OCI-LY1 (cell line): ENCODE measurements at regions not wholly inside any gene's neighbourhood (a gene's known extent, or its start where the extent isn't known, plus 50 kb on each side); places are given as distances from the start of the nearest gene placed in this dataset.
"Not testable (repeated sequence)": the region's sequence is repeated elsewhere in the genome, so short reads cannot be mapped to it uniquely, and the experiment has no call there.

Source experiments
- H2AFZ ChIP-seq: fragments of 200-600 bp; sonication (generic), shearing (Covaris generic); 2 replicates; pipeline ENCODE4 v1.6.0; 2014; ENCODE audit warnings: antibody characterized with exemption, mild to moderate bottlenecking, low read length
- H3F3A ChIP-seq: fragments of 200-600 bp; sonication (generic), shearing (Covaris generic); 2 replicates; pipeline ENCODE4 v1.6.0; 2014; ENCODE audit warnings: mild to moderate bottlenecking, antibody characterized with exemption, low read length, moderate library complexity; ENCODE audit not compliant: insufficient read depth
- H3K27ac ChIP-seq: fragments of 200-600 bp; sonication (generic); 2 replicates; pipeline ENCODE4 v1.5.1; 2014; ENCODE audit warnings: low read length, mixed run types, mild to moderate bottlenecking, low read depth; ENCODE audit not compliant: poor library complexity, severe bottlenecking
- H3K27me3 ChIP-seq: fragments of 200-600 bp; sonication (generic); 2 replicates; pipeline ENCODE4 v1.6.0; 2014; ENCODE audit warnings: antibody characterized with exemption, mild to moderate bottlenecking, low read length, moderate library complexity; ENCODE audit not compliant: insufficient read depth
- H3K36me3 ChIP-seq: fragments of 200-600 bp; sonication (generic); 2 replicates; pipeline ENCODE4 v1.6.1; 2014; ENCODE audit warnings: mild to moderate bottlenecking, antibody characterized with exemption, low read length, moderate library complexity, mixed read lengths; ENCODE audit not compliant: insufficient read depth
- H3K4me1 ChIP-seq: fragments of 200-600 bp; sonication (generic); 2 replicates; pipeline ENCODE4 v1.5.1; 2014; ENCODE audit warnings: mild to moderate bottlenecking, low read length, moderate library complexity; ENCODE audit not compliant: insufficient read depth, severe bottlenecking
- H3K4me2 ChIP-seq: fragments of 200-600 bp; sonication (generic), shearing (Covaris generic); 2 replicates; pipeline ENCODE4 v1.6.1; 2014; ENCODE audit warnings: low read length
- H3K4me3 ChIP-seq: fragments of 200-600 bp; sonication (generic); 2 replicates; pipeline ENCODE4 v1.5.1; 2014; ENCODE audit warnings: low read length, low read depth, mild to moderate bottlenecking, mixed read lengths; ENCODE audit not compliant: poor library complexity, severe bottlenecking
- H3K79me2 ChIP-seq: fragments of 200-600 bp; shearing (Covaris generic); 2 replicates; pipeline ENCODE4 v1.6.1; 2016; ENCODE audit warnings: mixed run types, low read length, mixed read lengths; ENCODE audit not compliant: insufficient read depth
- H3K9ac ChIP-seq: fragments of 200-600 bp; sonication (generic), shearing (Covaris generic); 2 replicates; pipeline ENCODE4 v1.6.1; 2014; ENCODE audit warnings: mild to moderate bottlenecking, low read length, mixed read lengths
- H3K9me2 ChIP-seq: fragments of 200-600 bp; sonication (generic), shearing (Covaris generic); 2 replicates; pipeline ENCODE4 v1.6.1; 2014; ENCODE audit warnings: low read depth, mild to moderate bottlenecking, low read length, mixed read lengths
- H3K9me3 ChIP-seq: fragments of 200-600 bp; shearing (Covaris generic); 2 replicates; pipeline ENCODE4 v1.6.1; 2014; ENCODE audit warnings: low read length, mixed read lengths
- H4K20me1 ChIP-seq: fragments of 200-600 bp; sonication (generic), shearing (Covaris generic); 2 replicates; pipeline ENCODE4 v1.6.0; 2016; ENCODE audit warnings: mild to moderate bottlenecking, low read length; ENCODE audit not compliant: insufficient read depth
- EZH2 ChIP-seq: fragments of 200-600 bp; sonication (generic), shearing (Covaris generic); IDR thresholded peaks from 2 replicates; pipeline ENCODE4 v1.8.0; 2017; ENCODE audit warnings: borderline replicate concordance, mixed run types, mild to moderate bottlenecking, antibody characterized with exemption, low read length, moderate library complexity, mixed read lengths
- TF ChIP-seq, protein P1 (sequence below): fragments of 200-600 bp; sonication (generic), shearing (Covaris generic); IDR thresholded peaks from 2 replicates; pipeline ENCODE4 v1.5.1; 2017; ENCODE audit warnings: mild to moderate bottlenecking, antibody characterized with exemption, low read length, moderate library complexity, mixed read lengths

DNA sequence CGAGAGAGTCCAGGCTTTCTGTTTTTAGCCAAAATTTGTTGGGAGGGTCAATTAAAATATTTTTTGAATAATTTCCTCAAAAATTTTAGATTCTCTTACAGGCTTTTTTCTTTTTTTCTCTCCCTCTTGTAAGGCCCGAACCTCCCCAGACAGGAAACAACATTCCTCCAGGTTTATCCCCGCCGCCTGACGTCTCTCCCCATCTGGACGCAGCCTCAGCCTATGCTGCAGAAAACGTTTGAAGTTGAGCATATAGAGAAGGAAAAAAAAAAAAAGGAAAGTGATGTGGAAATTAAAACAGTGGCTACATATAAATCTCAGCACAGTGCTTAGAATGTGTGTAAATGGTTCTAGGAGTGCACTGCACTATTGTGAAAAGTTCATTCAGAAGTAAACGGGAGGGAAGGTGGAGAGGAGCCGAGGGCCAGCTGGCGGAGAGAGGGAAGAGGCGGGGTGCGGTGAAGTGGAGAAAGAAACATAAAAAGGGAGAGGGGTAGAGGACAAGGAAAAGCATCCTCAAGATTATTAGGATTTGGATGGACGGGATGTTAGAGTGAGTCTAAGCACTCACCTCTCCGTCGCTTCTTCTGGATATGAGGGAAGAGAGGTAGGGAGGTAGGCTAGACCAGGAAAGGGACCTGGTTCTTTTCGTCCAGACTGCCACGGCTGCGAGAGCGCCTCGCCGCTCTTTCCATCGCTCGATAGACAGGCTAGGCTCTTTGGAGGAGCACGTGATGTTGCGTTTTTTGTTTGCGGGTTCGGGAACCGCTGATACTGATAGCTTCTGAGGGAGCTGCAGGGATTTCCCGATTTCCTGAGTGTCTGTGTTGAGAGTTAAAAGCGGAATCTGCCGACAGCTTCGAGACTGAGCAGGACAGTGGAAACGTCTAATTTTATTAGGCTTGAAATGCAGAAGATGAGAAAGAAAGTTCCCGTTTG lies 98.7 kb downstream of the TRIM27 start:
- H3K79me2 ChIP-seq = no peaks in the 10 kb centered on the region
- H3K4me3 ChIP-seq = no peak overlapping the region
- H3K4me1 ChIP-seq = no peaks in the 10 kb centered on the region
- no peak overlapping the region for H3K4me2 ChIP-seq
- H3K9ac ChIP-seq = no peak overlapping the region
- no peaks in the 10 kb centered on the region for H3F3A ChIP-seq
- no peaks in the 10 kb centered on the region for H3K27me3 ChIP-seq
- H4K20me1 ChIP-seq = no peaks in the 10 kb centered on the region
- no peak overlapping the region for H2AFZ ChIP-seq
- H3K27ac ChIP-seq = no peak overlapping the region
- H3K9me2 ChIP-seq = no peaks in the 10 kb centered on the region
- no peaks in the 10 kb centered on the region for H3K9me3 ChIP-seq
- H3K36me3 ChIP-seq = no peaks in the 10 kb centered on the region
- no peak for TF ChIP-seq EZH2
- TF ChIP-seq, protein P1, sequence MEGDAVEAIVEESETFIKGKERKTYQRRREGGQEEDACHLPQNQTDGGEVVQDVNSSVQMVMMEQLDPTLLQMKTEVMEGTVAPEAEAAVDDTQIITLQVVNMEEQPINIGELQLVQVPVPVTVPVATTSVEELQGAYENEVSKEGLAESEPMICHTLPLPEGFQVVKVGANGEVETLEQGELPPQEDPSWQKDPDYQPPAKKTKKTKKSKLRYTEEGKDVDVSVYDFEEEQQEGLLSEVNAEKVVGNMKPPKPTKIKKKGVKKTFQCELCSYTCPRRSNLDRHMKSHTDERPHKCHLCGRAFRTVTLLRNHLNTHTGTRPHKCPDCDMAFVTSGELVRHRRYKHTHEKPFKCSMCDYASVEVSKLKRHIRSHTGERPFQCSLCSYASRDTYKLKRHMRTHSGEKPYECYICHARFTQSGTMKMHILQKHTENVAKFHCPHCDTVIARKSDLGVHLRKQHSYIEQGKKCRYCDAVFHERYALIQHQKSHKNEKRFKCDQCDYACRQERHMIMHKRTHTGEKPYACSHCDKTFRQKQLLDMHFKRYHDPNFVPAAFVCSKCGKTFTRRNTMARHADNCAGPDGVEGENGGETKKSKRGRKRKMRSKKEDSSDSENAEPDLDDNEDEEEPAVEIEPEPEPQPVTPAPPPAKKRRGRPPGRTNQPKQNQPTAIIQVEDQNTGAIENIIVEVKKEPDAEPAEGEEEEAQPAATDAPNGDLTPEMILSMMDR = no peak

DNA sequence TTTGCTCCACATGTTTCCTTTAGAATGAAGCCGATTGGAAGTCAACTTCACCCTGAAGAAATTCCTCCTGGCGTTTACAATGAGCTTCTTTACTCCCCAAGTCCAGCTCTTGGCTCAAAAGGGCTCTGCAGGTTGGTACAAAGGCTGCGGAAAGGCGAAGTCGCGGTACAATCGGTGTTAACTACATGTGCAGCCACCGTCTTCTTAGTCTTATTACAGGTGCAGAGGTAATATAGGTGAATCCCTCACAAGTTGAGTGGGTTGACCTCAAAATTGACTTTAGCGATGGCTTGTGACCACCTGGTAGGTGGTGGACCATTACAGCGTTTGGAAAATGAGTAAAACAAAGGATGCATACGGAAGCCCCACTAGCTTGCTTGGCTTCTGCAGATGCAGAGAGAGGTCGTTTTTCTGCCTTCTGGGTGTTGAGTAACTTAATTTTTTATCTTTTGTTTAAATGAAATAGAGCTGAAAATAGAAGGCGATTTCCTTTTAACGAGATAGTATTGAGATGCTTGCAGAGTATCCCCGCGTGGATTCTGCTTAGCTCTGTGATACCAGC lies 98.0 kb downstream of the TRIM27 start:
- Histone ChIP-seq H3K9ac (no peak overlapping the region), H3K9me2 (no peaks in the 10 kb centered on the region), H3K9me3 (no peaks in the 10 kb centered on the region), H4K20me1 (no peaks in the 10 kb centered on the region), H3K79me2 (no peaks in the 10 kb centered on the region), H3K4me3 (no peak overlapping the region), H3K4me1 (no peaks in the 10 kb centered on the region), H3K36me3 (no peaks in the 10 kb centered on the region), H2AFZ (no peak overlapping the region), H3F3A (no peaks in the 10 kb centered on the region), H3K27me3 (no peaks in the 10 kb centered on the region), H3K27ac (no peak overlapping the region), H3K4me2 (no peak overlapping the region)
- TF ChIP-seq, protein P1 = no peak
- TF ChIP-seq EZH2 = no peak

DNA sequence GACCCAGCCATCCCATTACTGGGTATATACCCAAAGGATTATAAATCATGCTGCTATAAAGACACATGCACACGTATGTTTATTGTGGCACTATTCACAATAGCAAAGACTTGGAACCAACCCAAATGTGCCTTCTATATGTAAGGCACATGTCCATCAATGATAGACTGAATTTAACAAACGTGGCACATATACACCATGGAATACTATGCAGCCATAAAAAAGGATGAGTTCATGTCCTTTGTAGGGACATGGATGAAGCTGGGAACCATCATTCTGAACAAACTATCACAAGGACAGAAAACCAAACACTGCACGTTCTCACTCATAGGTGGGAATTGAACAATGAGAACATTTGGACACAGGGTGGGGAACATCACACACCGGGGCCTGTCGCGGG lies 92.1 kb downstream of the TRIM27 start:
- H3K9ac ChIP-seq, H3F3A ChIP-seq, H3K9me2 ChIP-seq, H4K20me1 ChIP-seq, H3K27me3 ChIP-seq, H3K4me2 ChIP-seq, H3K4me3 ChIP-seq, H3K36me3 ChIP-seq, H3K27ac ChIP-seq, H3K9me3 ChIP-seq, H2AFZ ChIP-seq, H3K4me1 ChIP-seq, H3K79me2 ChIP-seq: not testable (repeated sequence)

GRCh38 chr6:28836703-28837102 lies 87.1 kb downstream of the TRIM27 start:
- not testable (repeated sequence) for H3K4me1 ChIP-seq, H4K20me1 ChIP-seq, H3F3A ChIP-seq, H2AFZ ChIP-seq, H3K9ac ChIP-seq, H3K36me3 ChIP-seq, H3K79me2 ChIP-seq, H3K4me3 ChIP-seq, H3K9me3 ChIP-seq, H3K27ac ChIP-seq, H3K27me3 ChIP-seq, H3K9me2 ChIP-seq, H3K4me2 ChIP-seq
